ENCODE measurements at regions not wholly inside any gene's neighbourhood (a gene's known extent, or its start where the extent isn't known, plus 50 kb on each side); places are given as distances from the start of the nearest gene placed in this dataset.

DNA sequence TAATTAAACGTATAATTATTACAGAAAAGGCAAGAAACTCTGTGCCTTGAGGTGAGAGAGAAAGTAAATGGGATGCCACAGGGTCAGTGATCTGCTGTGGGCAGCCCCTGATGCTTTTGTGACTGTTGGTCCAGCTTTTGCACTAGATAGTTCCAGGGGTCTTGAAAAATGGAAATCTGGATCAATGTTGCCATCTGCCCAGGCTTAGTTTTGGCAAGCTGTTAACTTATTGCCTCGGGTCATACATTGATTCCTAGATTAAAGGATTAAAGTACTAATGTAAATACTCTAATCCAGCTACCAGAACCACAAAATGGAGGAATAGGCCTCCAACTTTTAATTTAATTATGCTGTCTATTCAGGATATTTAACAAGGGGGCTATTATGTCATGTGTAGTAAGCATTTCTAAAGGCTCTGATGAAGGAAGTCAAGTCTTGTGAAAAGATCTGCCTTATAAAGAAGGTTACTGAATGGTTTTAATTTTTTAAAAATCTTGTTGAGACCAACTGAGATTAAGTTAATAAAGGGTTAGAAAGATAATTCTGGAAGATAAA lies 376.0 kb upstream of the HS3ST5 start:
- intact Hi-C loops (cut with micrococcal nuclease; ENCODE audit: unreplicated experiment), result no loop called here
- TF ChIP-seq, protein P1, sequence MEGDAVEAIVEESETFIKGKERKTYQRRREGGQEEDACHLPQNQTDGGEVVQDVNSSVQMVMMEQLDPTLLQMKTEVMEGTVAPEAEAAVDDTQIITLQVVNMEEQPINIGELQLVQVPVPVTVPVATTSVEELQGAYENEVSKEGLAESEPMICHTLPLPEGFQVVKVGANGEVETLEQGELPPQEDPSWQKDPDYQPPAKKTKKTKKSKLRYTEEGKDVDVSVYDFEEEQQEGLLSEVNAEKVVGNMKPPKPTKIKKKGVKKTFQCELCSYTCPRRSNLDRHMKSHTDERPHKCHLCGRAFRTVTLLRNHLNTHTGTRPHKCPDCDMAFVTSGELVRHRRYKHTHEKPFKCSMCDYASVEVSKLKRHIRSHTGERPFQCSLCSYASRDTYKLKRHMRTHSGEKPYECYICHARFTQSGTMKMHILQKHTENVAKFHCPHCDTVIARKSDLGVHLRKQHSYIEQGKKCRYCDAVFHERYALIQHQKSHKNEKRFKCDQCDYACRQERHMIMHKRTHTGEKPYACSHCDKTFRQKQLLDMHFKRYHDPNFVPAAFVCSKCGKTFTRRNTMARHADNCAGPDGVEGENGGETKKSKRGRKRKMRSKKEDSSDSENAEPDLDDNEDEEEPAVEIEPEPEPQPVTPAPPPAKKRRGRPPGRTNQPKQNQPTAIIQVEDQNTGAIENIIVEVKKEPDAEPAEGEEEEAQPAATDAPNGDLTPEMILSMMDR (IDR thresholded peaks at IDR 0.05), result no peak
- no peak for TF ChIP-seq POLR2AphosphoS5 (IDR thresholded peaks at IDR 0.05; ENCODE audit: low read depth, low read length)
- no peak for TF ChIP-seq SIN3A (IDR thresholded peaks at IDR 0.05; ENCODE audit: borderline replicate concordance, insufficient read depth, low read depth, low read length)
- TF ChIP-seq, protein P2, sequence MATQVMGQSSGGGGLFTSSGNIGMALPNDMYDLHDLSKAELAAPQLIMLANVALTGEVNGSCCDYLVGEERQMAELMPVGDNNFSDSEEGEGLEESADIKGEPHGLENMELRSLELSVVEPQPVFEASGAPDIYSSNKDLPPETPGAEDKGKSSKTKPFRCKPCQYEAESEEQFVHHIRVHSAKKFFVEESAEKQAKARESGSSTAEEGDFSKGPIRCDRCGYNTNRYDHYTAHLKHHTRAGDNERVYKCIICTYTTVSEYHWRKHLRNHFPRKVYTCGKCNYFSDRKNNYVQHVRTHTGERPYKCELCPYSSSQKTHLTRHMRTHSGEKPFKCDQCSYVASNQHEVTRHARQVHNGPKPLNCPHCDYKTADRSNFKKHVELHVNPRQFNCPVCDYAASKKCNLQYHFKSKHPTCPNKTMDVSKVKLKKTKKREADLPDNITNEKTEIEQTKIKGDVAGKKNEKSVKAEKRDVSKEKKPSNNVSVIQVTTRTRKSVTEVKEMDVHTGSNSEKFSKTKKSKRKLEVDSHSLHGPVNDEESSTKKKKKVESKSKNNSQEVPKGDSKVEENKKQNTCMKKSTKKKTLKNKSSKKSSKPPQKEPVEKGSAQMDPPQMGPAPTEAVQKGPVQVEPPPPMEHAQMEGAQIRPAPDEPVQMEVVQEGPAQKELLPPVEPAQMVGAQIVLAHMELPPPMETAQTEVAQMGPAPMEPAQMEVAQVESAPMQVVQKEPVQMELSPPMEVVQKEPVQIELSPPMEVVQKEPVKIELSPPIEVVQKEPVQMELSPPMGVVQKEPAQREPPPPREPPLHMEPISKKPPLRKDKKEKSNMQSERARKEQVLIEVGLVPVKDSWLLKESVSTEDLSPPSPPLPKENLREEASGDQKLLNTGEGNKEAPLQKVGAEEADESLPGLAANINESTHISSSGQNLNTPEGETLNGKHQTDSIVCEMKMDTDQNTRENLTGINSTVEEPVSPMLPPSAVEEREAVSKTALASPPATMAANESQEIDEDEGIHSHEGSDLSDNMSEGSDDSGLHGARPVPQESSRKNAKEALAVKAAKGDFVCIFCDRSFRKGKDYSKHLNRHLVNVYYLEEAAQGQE (IDR thresholded peaks at IDR 0.05; ENCODE audit: insufficient read depth in 1 of 2, low read depth in 2 of 2, low read length in 1 of 2), result no peak
- TF ChIP-seq TCF7L2 (IDR thresholded peaks at IDR 0.05; ENCODE audit: low read depth, low read length), result no peak
- H3K4me3 ChIP-seq (ENCODE audit: low read depth in 2 of 2, low read length in 2 of 2), result no peak overlapping the region
- H3K27me3 ChIP-seq (ENCODE audit: control insufficient read depth, insufficient read depth, low read length), result no peaks in the 10 kb centered on the region
- H3K4me1 ChIP-seq (ENCODE audit: control insufficient read depth, insufficient read depth, low read length), result no peaks in the 10 kb centered on the region
- in situ Hi-C loops (cut with HindIII; ENCODE audit: low pct_unique_long_range_greater_than_20kb, low sequenced_read_pairs), result no loop called here
- ChIA-PET CTCF (no interaction called here), POLR2A (no interaction called here)
- H3K9me3 ChIP-seq (ENCODE audit: control insufficient read depth, insufficient read depth, low read depth, low read length), result no peaks in the 10 kb centered on the region
- ATAC-seq (no peak), DNase-seq (ENCODE audit: low read depth, low spot score) (no peak)
- no peaks in the 10 kb centered on the region for H3K36me3 ChIP-seq (ENCODE audit: control insufficient read depth, insufficient read depth, low read length)
- no TSS peak for BruUV-seq (replicated peaks)
- no peak overlapping the region for H3K27ac ChIP-seq (ENCODE audit: low read length)

DNA sequence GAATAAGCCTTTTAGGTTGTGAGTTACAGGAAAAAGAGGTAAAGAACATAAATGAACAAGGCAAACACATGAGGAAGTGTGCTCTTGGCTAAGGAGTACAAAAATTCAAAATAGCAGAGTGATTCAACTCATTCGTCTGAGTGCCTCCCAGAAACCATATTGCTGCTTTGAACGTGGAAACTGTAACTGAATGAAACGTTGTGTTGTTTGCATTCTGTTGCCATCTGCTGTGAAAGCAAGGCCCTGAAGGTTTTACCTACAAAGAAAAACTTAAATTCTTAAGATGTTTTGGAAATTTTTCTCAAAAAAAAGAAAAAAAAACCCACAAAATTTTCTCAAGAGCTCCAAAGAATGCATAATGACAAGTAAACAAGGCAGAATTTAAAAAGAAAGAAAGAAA lies 375.4 kb upstream of the HS3ST5 start:
- no TSS peak for BruUV-seq (replicated peaks)
- Histone ChIP-seq H3K4me3 (ENCODE audit: low read depth in 2 of 2, low read length in 2 of 2) (no peak overlapping the region), H3K4me1 (ENCODE audit: control insufficient read depth, insufficient read depth, low read length) (no peaks in the 10 kb centered on the region), H3K9me3 (ENCODE audit: control insufficient read depth, insufficient read depth, low read depth, low read length) (no peaks in the 10 kb centered on the region), H3K27me3 (ENCODE audit: control insufficient read depth, insufficient read depth, low read length) (no peaks in the 10 kb centered on the region), H3K27ac (ENCODE audit: low read length) (no peak overlapping the region), H3K36me3 (ENCODE audit: control insufficient read depth, insufficient read depth, low read length) (no peaks in the 10 kb centered on the region)
- POLR2A ChIA-PET, result interaction anchor here (0.7 kb wide), 1 partner anchor 230 kb away, joined by 3 read pairs; no protein-coding TSS in a partner anchor
- no peak for DNase-seq (ENCODE audit: low read depth, low spot score)
- in situ Hi-C loops (cut with HindIII; ENCODE audit: low pct_unique_long_range_greater_than_20kb, low sequenced_read_pairs) (no loop called here), intact Hi-C loops (cut with micrococcal nuclease; ENCODE audit: unreplicated experiment) (no loop called here)
- no peak for TF ChIP-seq POLR2AphosphoS5 (IDR thresholded peaks at IDR 0.05; ENCODE audit: low read depth, low read length)
- TF ChIP-seq SIN3A (IDR thresholded peaks at IDR 0.05; ENCODE audit: borderline replicate concordance, insufficient read depth, low read depth, low read length), result no peak
- TF ChIP-seq, protein P1 (IDR thresholded peaks at IDR 0.05), result no peak
- TF ChIP-seq, protein P2 (IDR thresholded peaks at IDR 0.05; ENCODE audit: insufficient read depth in 1 of 2, low read depth in 2 of 2, low read length in 1 of 2), result no peak
- TF ChIP-seq TCF7L2 (IDR thresholded peaks at IDR 0.05; ENCODE audit: low read depth, low read length), result no peak
- no peak for ATAC-seq
- CTCF ChIA-PET, result no interaction called here
